ENCODE measurements at regions not wholly inside any gene's neighbourhood (a gene's known extent, or its start where the extent isn't known, plus 50 kb on each side); places are given as distances from the start of the nearest gene placed in this dataset.

GRCh38 chr13:106109391-106109791, 426.1 kb downstream of the EFNB2 start:
- intact Hi-C loops (cut with DNase I): no loop called here
- H3K4me3 ChIP-seq (replicated peaks in 1 of 3): no peak overlapping the region
- H3K36me3 ChIP-seq: no peaks in the 10 kb centered on the region
- 80 to 83% methylated on average over 3 of the region's 3 CpGs for WGBS, 2 donors
- no peaks in the 10 kb centered on the region for H3K27me3 ChIP-seq
- TF ChIP-seq, protein P1, sequence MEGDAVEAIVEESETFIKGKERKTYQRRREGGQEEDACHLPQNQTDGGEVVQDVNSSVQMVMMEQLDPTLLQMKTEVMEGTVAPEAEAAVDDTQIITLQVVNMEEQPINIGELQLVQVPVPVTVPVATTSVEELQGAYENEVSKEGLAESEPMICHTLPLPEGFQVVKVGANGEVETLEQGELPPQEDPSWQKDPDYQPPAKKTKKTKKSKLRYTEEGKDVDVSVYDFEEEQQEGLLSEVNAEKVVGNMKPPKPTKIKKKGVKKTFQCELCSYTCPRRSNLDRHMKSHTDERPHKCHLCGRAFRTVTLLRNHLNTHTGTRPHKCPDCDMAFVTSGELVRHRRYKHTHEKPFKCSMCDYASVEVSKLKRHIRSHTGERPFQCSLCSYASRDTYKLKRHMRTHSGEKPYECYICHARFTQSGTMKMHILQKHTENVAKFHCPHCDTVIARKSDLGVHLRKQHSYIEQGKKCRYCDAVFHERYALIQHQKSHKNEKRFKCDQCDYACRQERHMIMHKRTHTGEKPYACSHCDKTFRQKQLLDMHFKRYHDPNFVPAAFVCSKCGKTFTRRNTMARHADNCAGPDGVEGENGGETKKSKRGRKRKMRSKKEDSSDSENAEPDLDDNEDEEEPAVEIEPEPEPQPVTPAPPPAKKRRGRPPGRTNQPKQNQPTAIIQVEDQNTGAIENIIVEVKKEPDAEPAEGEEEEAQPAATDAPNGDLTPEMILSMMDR (IDR thresholded peaks at IDR 0.05): no peak
- no peak for TF ChIP-seq POLR2A (IDR thresholded peaks at IDR 0.05)
- no peak overlapping the region for H3K27ac ChIP-seq
- no peaks in the 10 kb centered on the region for H3K9me3 ChIP-seq
- no peaks in the 10 kb centered on the region for H3K4me1 ChIP-seq
- DNase-seq: no peak

- TF ChIP-seq POLR2A (IDR thresholded peaks at IDR 0.05): no peak
- TF ChIP-seq, protein P1 (IDR thresholded peaks at IDR 0.05): no peak
- no peak overlapping the region for H3K4me3 ChIP-seq (replicated peaks in 1 of 3)
- H3K27ac ChIP-seq: no peak overlapping the region
- H3K27me3 ChIP-seq: no peaks in the 10 kb centered on the region
- no peak for DNase-seq
- no peaks in the 10 kb centered on the region for H3K4me1 ChIP-seq
- 93 to 95% methylated on average over 9 of the region's 9 CpGs for WGBS, 2 donors
- H3K9me3 ChIP-seq: no peaks in the 10 kb centered on the region
- no peaks in the 10 kb centered on the region for H3K36me3 ChIP-seq
- intact Hi-C loops (cut with DNase I): no loop called here
Measured at GRCh38 chr13:106108346-106108745, 427.1 kb downstream of the EFNB2 start.

DNA sequence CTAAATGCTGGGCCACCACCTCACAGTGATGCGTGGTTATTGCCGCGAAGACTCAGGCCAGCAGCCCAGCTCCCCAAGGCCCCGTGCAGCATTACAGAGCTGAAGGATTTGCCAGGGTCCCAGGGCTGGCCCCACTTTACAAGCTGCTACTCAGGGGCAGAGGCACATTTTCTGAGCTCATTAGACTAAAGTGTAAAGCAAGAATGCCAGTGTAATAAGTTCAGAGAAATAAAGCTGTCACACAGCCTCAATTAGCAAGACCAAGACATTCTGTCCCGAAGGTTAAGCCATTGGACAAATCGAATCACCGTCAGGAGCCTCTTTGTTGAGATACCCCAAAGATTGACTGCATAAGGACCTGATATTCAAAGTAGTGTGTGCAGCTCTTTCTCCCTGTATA, 428.4 kb downstream of the EFNB2 start:
- H3K4me1 ChIP-seq: no peaks in the 10 kb centered on the region
- intact Hi-C loops (cut with DNase I): no loop called here
- no peak overlapping the region for H3K27ac ChIP-seq
- no peaks in the 10 kb centered on the region for H3K9me3 ChIP-seq
- no peaks in the 10 kb centered on the region for H3K36me3 ChIP-seq
- no peak for DNase-seq
- H3K4me3 ChIP-seq (replicated peaks in 1 of 3): no peak overlapping the region
- TF ChIP-seq POLR2A (IDR thresholded peaks at IDR 0.05): no peak
- TF ChIP-seq, protein P1 (IDR thresholded peaks at IDR 0.05): no peak
- WGBS, 2 donors: 94 to 95% methylated on average over 7 of the region's 7 CpGs
- no peaks in the 10 kb centered on the region for H3K27me3 ChIP-seq

DNA sequence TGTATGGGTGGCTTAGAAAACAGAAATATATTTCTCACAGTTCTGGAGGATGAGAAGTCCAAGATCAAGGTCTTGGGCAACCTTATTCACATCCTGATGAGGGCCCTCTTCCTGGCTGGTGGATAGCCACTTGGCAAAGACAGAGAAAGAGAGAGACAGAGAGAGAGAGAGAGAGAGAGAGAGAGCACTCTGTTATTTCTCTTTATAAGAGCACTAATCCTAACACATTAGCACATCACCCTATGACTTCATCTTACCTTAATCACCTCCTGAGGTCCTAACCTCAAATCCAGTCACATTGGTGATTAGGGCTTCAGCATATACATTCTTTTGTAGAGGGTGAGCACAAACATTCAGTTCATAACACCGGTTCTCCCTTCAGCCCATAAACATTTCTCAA, 430.3 kb downstream of the EFNB2 start:
- TF ChIP-seq, protein P1 (IDR thresholded peaks at IDR 0.05): no peak
- TF ChIP-seq POLR2A (IDR thresholded peaks at IDR 0.05): no peak
- Histone ChIP-seq H3K4me1 (peaks cover 0 to 5% of the 10 kb centered on the region in 2 donors), H3K36me3 (no peaks in the 10 kb centered on the region), H3K27me3 (no peaks in the 10 kb centered on the region), H3K27ac (no peak overlapping the region), H3K9me3 (no peaks in the 10 kb centered on the region), H3K4me3 (replicated peaks in 1 of 3) (no peak overlapping the region)
- DNase-seq: no peak
- intact Hi-C loops (cut with DNase I): no loop called here
- whole genome bisulfite sequencing, 2 donors: 80 to 83% methylated on average over 1 of the region's 1 CpG

- H3K27ac ChIP-seq: no peak overlapping the region
- no peaks in the 10 kb centered on the region for H3K36me3 ChIP-seq
- H3K27me3 ChIP-seq: no peaks in the 10 kb centered on the region
- TF ChIP-seq POLR2A (IDR thresholded peaks at IDR 0.05): no peak
- TF ChIP-seq, protein P1 (IDR thresholded peaks at IDR 0.05): no peak
- WGBS, 2 donors: 94 to 95% methylated on average over 3 of the region's 3 CpGs
- intact Hi-C loops (cut with DNase I): no loop called here
- H3K4me1 ChIP-seq: peaks cover 0 to 6% of the 10 kb centered on the region in 2 donors
- no peak overlapping the region for H3K4me3 ChIP-seq (replicated peaks in 1 of 3)
- DNase-seq: no peak
- no peaks in the 10 kb centered on the region for H3K9me3 ChIP-seq
Measured at GRCh38 chr13:106104281-106104901, 431.1 kb downstream of the EFNB2 start.

Measured in thyroid gland (tissue), 4 donors.